ENCODE measurements at regions not wholly inside any gene's neighbourhood (a gene's known extent, or its start where the extent isn't known, plus 50 kb on each side); places are given as distances from the start of the nearest gene placed in this dataset.

GRCh38 chr2:62381656-62382055, 124.3 kb downstream of the TMEM17 start (continued):
- TF ChIP-seq E2F1 (CRISPR knock-in tag; IDR thresholded peaks at IDR 0.05) (no peak), AR (CRISPR knock-in tag; IDR thresholded peaks at IDR 0.05) (no peak), NR2C2 (CRISPR knock-in tag; IDR thresholded peaks at IDR 0.05) (no peak), ATF6 (CRISPR knock-in tag; IDR thresholded peaks at IDR 0.05) (no peak), GTF2I (CRISPR knock-in tag; conservative IDR thresholded peaks at IDR 0.05) (no peak), ZNF671 (CRISPR knock-in tag; IDR thresholded peaks at IDR 0.05) (no peak), IRF2 (CRISPR knock-in tag; IDR thresholded peaks at IDR 0.05; ENCODE audit: borderline replicate concordance, low read depth) (no peak), CTCF (IDR thresholded peaks at IDR 0.05) (no peak), ZNF425 (CRISPR knock-in tag; conservative IDR thresholded peaks at IDR 0.05) (no peak), HMGXB4 (CRISPR knock-in tag; IDR thresholded peaks at IDR 0.05) (no peak)

- ATAC-seq (no peak), DNase-seq (ENCODE audit: low spot score) (no peak)
- peaks cover 41% of the 10 kb centered on the region for H3K4me1 Mint-ChIP-seq
- H3K9me3 Mint-ChIP-seq = peaks cover 32% of the 10 kb centered on the region
- no peak overlapping the region for H3K4me3 Mint-ChIP-seq
- no peaks in the 10 kb centered on the region for H3K27me3 Mint-ChIP-seq (ENCODE audit: low read depth)
- no peak for TF ChIP-seq ZNF423 (CRISPR knock-in tag; IDR thresholded peaks at IDR 0.05)
- TF ChIP-seq TEAD4 (CRISPR knock-in tag; IDR thresholded peaks at IDR 0.05) = no peak
- no peak for TF ChIP-seq CBFB (CRISPR knock-in tag; IDR thresholded peaks at IDR 0.05; ENCODE audit: low read depth)
- TF ChIP-seq PREB (CRISPR knock-in tag; IDR thresholded peaks at IDR 0.05; ENCODE audit: borderline replicate concordance) = no peak
- TF ChIP-seq AR (CRISPR knock-in tag; IDR thresholded peaks at IDR 0.05) = no peak
- TF ChIP-seq HMGXB4 (CRISPR knock-in tag; IDR thresholded peaks at IDR 0.05) = no peak
- no peak for TF ChIP-seq CTCF (IDR thresholded peaks at IDR 0.05)
- H3K36me3 Mint-ChIP-seq = peaks cover 6% of the 10 kb centered on the region
- ChIA-PET CTCF (no interaction called here), POLR2A (no interaction called here)
- H3K27ac Mint-ChIP-seq = no peak overlapping the region
Measured at GRCh38 chr2:62379566-62379965, 126.4 kb downstream of the TMEM17 start.

Measured in WTC11 (cell line).